Midbrain (tissue), 1 donor: ENCODE measurements at regions not wholly inside any gene's neighbourhood (a gene's known extent, or its start where the extent isn't known, plus 50 kb on each side); places are given as distances from the start of the nearest gene placed in this dataset.

ENCODE experiments used
- DNase-seq: peaks from one replicate; lab custom pipeline; 2025; lab: John Stamatoyannopoulos, UW

DNA sequence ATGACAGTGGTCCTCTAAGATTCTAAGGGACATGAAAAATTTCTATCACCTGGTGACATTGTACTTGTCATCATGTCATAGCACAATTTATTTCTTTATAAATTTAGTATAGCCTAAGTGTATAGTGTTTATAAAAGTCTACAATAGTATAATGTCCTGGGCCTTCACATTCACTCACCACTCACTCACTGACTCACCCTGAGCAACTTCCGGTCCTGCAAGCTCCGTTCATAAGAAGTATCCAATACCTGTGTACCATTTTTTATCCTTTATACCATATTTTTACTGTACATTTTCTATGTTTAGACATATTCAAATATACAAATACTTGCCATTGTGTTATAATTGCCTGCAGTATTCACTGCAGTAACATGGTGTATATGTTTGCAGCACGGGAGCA lies 72.8 kb upstream of the DSEL start:
- DNase-seq = no peak

DNA sequence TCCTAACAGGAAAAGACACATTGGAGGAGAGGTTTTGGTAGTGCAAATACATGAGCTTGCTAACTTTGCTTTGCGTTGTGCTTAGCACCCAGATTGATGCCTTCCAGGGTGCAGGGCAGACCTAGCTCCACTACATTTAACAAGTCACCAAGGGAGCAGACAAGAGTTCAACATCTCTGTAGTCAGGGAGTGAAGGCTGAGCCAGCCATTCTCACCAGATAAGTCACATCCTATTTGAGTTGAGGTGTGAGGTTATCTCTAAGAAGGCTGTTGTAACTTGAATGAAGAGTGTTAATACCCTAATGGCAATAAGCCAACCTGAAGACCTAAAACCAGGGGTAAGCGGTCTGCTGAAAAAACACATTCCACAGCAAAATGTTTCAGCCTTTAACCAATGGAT lies 69.6 kb upstream of the DSEL start:
- DNase-seq = no peak

DNA sequence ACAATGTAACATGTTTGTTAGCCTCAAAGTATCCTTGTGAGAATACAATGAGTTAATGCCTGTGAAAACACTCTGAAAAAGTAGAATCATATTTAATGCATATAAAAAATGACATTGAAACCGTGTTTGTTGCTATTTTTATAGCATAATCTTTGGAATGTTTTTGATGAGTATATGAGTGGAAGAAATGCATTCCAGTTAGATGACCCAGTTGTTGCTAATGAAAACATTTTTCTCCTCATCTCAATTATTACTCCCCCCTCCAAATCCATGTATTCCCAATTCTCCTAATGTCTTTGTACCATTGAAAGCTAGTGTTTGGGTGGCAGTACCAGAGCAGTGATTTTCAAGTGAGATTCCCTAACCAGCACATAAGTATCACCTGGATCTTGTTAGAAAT lies 67.1 kb upstream of the DSEL start:
- DNase-seq = no peak

DNA sequence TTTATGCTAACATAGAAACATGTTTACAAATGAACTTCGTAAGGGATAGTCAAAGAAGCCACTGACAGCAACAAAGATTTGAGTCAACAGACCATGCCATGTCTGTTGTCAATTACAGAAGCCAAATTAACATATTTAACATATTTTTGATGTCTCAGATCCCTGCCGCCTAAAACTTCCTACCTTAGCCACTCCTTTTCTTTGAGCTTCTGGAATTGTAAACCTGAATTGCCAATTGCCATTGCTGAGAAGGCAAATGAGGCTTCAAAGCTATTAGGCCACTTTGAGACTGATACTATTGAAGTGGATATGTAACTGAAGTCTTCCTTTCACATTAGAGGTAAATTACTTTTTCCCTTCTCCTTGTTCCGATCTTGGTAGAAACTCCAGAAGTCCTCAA lies 66.0 kb upstream of the DSEL start:
- no peak for DNase-seq

DNA sequence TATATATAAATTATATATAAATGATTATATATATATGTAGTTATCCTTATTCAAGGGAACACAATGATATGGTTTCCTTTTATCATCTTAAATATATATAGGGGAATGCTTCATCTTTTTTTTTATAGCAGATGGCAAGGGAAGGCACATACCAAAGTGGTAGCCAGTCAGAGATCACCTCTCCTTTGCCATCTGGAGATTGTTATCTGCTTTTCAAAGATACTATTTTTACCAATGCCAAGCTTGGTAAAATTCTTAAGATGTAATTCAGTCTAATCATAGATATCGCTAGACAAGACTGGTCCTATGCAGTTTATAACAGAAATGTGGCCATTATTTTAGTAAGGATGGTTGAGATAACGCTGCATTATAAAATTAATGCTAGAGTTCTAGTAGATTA lies 64.7 kb upstream of the DSEL start:
- no peak for DNase-seq

DNA sequence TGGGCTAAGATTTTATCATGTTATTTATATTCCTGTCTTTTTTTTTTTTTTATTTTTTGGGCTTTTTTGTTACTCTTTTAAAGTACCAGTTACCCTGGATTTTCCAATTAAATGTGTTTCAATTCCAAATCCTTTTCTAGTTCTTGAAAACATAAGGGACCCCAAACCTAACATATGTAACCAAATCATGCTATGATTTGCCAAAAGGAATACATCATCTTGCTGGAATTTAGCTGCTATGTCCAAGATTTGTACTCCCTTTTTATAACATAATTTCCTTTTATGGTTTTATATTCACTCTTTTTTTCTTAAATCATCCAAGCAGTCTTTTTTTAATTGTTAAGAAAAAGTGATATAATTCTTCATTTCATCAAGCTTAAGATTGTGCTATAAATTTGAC lies 60.9 kb upstream of the DSEL start:
- DNase-seq = no peak

DNA sequence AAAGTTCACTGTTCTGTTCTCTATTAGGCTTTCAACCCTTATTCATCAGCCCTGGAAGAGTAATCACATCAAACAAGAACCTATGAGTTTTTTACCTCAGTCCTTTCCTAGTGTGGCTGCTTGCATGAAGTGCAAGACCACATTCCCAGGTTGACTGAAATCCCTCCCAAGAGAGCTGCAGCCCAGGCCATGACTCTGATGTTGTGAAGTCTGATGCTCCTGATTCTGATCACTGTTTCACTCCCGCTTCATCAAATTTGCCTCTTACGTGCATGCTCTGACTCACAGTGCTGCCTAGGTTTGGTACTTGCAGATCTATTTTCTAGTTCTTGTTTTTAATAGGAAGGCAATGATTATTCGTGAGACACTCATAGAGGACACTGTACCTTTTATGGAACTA lies 58.2 kb upstream of the DSEL start:
- DNase-seq = no peak

DNA sequence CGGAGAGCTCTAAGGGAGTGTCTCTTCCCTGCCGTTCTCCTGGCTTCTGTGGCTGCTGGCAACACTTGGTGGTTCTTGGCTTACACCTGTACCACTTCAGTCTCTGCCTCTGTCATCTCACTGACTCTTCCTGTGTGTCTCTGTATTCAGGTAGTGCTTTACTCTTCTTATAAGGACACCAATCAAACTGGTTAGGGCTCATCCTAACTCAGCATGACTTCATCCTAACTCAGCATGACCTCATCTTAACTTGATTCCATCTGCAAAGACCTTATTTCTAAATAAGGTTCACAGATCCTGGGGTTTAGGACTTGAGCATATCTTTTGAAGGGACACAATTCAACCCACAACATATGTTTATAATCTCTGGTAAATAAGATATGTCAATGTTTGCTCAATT lies 51.6 kb upstream of the DSEL start:
- no peak for DNase-seq
